ENCODE measurements at regions not wholly inside any gene's neighbourhood (a gene's known extent, or its start where the extent isn't known, plus 50 kb on each side); places are given as distances from the start of the nearest gene placed in this dataset.

- no peak for DNase-seq
Measured at GRCh38 chr3:73781541-73781940, 156.8 kb upstream of the PDZRN3 start.

GRCh38 chr3:73774645-73775044, 149.9 kb upstream of the PDZRN3 start:
- DNase-seq: no peak

- no peak for DNase-seq
Measured at GRCh38 chr3:73773233-73773632, 148.5 kb upstream of the PDZRN3 start.

GRCh38 chr3:73772076-73772886, 147.5 kb upstream of the PDZRN3 start:
- DNase-seq: no peak

GRCh38 chr3:73768524-73769308, 144.0 kb upstream of the PDZRN3 start:
- DNase-seq: no peak

GRCh38 chr3:73766599-73767381, 142.0 kb upstream of the PDZRN3 start:
- DNase-seq: peak; percentile 4 to 12

GRCh38 chr3:73765878-73766545, 141.3 kb upstream of the PDZRN3 start:
- DNase-seq: no peak

- DNase-seq: no peak
Measured at GRCh38 chr3:73762855-73763254, 138.1 kb upstream of the PDZRN3 start.

GRCh38 chr3:73759297-73759711, 134.6 kb upstream of the PDZRN3 start:
- no peak for DNase-seq

- no peak for DNase-seq
Measured at GRCh38 chr3:73757536-73757935, 132.8 kb upstream of the PDZRN3 start.

- no peak for DNase-seq
Measured at GRCh38 chr3:73753985-73754384, 129.2 kb upstream of the PDZRN3 start.

GRCh38 chr3:73752338-73752737, 127.6 kb upstream of the PDZRN3 start:
- DNase-seq: no peak

GRCh38 chr3:73746623-73747022, 121.9 kb upstream of the PDZRN3 start:
- no peak for DNase-seq

- DNase-seq: no peak
Measured at GRCh38 chr3:73745526-73746191, 120.9 kb upstream of the PDZRN3 start.

- DNase-seq: no peak
Measured at GRCh38 chr3:73743551-73743950, 118.8 kb upstream of the PDZRN3 start.

GRCh38 chr3:73739791-73740453, 115.2 kb upstream of the PDZRN3 start:
- no peak for DNase-seq

GRCh38 chr3:73738711-73739110, 114.0 kb upstream of the PDZRN3 start:
- no peak for DNase-seq

GRCh38 chr3:73734211-73735089, 109.7 kb upstream of the PDZRN3 start:
- no peak for DNase-seq

- no peak for DNase-seq
Measured at GRCh38 chr3:73733746-73734145, 109.0 kb upstream of the PDZRN3 start.

- peak in 1 of 2 experiments; percentile 1 for DNase-seq
Measured at GRCh38 chr3:73729969-73730440, 105.3 kb upstream of the PDZRN3 start.

All from Kasumi-1 (cell line).